Uterus (tissue), 3 donors: ENCODE measurements at regions not wholly inside any gene's neighbourhood (a gene's known extent, or its start where the extent isn't known, plus 50 kb on each side); places are given as distances from the start of the nearest gene placed in this dataset.
"Not testable (repeated sequence)": the region's sequence is repeated elsewhere in the genome, so short reads cannot be mapped to it uniquely, and the experiment has no call there.

Experiments
- DNase-seq, 2 donors: peaks; one replicate each; pipeline ENCODE4 v3.0.0-alpha.2; 2019 to 2020
- H3K27ac ChIP-seq, 2 donors: fragments of 200-600 bp; sonication (generic); 1 replicate in 1 of 2; 2 replicates in 1 of 2; pipeline ENCODE4 v1.5.1; 2016 to 2018
- H3K27me3 ChIP-seq, 2 donors: fragments of 200-600 bp; sonication (generic); one replicate each; pipeline ENCODE4 v1.5.1; 2018 to 2019; ENCODE audit warnings: control low read depth in 1 of 2
- H3K36me3 ChIP-seq, 2 donors: fragments of 200-600 bp; sonication (generic); one replicate each; pipeline ENCODE4 v1.5.1; 2019; ENCODE audit warnings: control low read depth in 1 of 2
- H3K4me1 ChIP-seq, 2 donors: fragments of 200-600 bp; sonication (generic); one replicate each; pipeline ENCODE4 v1.5.1; 2018 to 2019; ENCODE audit warnings: control low read depth in 1 of 2
- H3K4me3 ChIP-seq, 2 donors: fragments of 200-600 bp; sonication (generic); 1 replicate in 1 of 2; 2 replicates in 1 of 2; pipeline ENCODE4 v1.5.1; 2018 to 2019; ENCODE audit warnings: mild to moderate bottlenecking in 1 of 2
- H3K9me3 ChIP-seq, 2 donors: fragments of 200-600 bp; sonication (generic); one replicate each; pipeline ENCODE4 v1.5.1; 2019; ENCODE audit warnings: control low read depth in 1 of 2
- POLR2A ChIP-seq, 2 donors: fragments of 450-650 bp; IDR thresholded peaks; one replicate each; pipeline ENCODE4 v1.6.1; 2016; ENCODE audit warnings: antibody characterized with exemption in 2 of 2, mild to moderate bottlenecking in 1 of 2, moderate library complexity in 1 of 2
- intact Hi-C: fragments of 100-400 bp; cut with DNase I; formaldehyde crosslinking; loops from one replicate; pipeline ENCODE4 v1.15.1; 2023; ENCODE audit warnings: low total_unique reads
- TF ChIP-seq, protein P1 (sequence below), 4 experiments: fragments of 200-600 bp in 2 of 4; fragments of 450-650 bp in 2 of 4; sonication (generic) in 2 of 4; IDR thresholded peaks; one replicate each; pipeline ENCODE4 v1.5.1; 2016 to 2019; ENCODE audit warnings: antibody characterized with exemption in 4 of 4, mild to moderate bottlenecking in 2 of 4, moderate library complexity in 1 of 4
- donor health status: DM: yes; HTN: yes; CAD: no.

DNA sequence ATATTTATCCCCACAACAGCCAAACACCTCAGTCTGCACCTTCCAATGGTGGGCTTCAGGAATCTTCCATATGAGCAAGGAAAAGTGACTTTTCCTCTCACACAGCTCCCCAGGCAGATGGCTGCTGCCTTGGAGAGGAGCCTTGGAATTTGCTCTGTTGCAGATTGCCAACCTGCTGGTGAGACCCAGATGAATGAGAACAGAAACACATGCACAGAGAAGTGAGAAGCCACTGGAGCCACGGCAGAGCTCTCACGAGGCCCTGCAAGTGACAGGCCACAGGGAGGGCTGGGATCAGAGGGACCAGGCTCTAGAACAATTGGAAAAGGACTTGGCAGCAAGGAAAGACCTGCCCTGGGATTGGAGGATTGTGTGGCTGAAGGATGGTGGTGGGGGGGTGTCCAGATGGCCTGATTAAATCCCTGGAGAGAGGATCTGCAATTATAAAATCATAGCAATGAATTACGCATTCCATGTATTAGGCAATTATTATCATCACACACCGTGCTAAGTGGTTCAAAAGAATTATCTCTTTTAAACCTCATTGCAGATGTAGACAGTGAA, 84.9 kb upstream of the PWP1 start:
- TF ChIP-seq POLR2A (IDR thresholded peaks at IDR 0.05) = no peak
- TF ChIP-seq, protein P1, sequence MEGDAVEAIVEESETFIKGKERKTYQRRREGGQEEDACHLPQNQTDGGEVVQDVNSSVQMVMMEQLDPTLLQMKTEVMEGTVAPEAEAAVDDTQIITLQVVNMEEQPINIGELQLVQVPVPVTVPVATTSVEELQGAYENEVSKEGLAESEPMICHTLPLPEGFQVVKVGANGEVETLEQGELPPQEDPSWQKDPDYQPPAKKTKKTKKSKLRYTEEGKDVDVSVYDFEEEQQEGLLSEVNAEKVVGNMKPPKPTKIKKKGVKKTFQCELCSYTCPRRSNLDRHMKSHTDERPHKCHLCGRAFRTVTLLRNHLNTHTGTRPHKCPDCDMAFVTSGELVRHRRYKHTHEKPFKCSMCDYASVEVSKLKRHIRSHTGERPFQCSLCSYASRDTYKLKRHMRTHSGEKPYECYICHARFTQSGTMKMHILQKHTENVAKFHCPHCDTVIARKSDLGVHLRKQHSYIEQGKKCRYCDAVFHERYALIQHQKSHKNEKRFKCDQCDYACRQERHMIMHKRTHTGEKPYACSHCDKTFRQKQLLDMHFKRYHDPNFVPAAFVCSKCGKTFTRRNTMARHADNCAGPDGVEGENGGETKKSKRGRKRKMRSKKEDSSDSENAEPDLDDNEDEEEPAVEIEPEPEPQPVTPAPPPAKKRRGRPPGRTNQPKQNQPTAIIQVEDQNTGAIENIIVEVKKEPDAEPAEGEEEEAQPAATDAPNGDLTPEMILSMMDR (IDR thresholded peaks at IDR 0.05) = no peak
- no peak for DNase-seq
- no peak overlapping the region for H3K4me3 ChIP-seq
- H3K4me1 ChIP-seq = no peaks in the 10 kb centered on the region
- H3K9me3 ChIP-seq = no peaks in the 10 kb centered on the region
- no peaks in the 10 kb centered on the region for H3K27me3 ChIP-seq
- no peak overlapping the region for H3K27ac ChIP-seq
- no peaks in the 10 kb centered on the region for H3K36me3 ChIP-seq
- intact Hi-C loops = no loop called here

DNA sequence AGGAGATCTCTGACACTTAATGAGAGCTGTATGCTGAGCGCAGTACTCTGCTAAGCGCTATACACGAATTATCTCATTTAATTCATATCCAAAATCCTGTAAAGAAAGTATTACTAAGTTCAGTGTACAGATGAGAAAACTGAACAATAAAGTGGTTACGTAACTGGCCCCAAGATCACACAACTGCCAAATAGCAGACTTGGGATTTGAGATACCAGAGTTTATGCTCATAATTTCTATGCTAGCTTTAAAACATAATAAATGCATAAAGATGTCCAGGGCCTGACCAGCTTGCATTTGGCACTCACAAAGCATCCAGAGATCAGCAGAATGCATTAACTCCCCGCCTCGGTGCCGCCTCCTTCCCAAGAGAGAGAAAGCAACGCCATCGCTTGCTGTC, 83.2 kb upstream of the PWP1 start:
- H3K4me1 ChIP-seq = no peaks in the 10 kb centered on the region
- H3K9me3 ChIP-seq = no peaks in the 10 kb centered on the region
- no peak overlapping the region for H3K27ac ChIP-seq
- intact Hi-C loops = no loop called here
- no peaks in the 10 kb centered on the region for H3K36me3 ChIP-seq
- no peak for DNase-seq
- no peaks in the 10 kb centered on the region for H3K27me3 ChIP-seq
- TF ChIP-seq, protein P1 (IDR thresholded peaks at IDR 0.05) = no peak
- no peak for TF ChIP-seq POLR2A (IDR thresholded peaks at IDR 0.05)
- H3K4me3 ChIP-seq = no peak overlapping the region

DNA sequence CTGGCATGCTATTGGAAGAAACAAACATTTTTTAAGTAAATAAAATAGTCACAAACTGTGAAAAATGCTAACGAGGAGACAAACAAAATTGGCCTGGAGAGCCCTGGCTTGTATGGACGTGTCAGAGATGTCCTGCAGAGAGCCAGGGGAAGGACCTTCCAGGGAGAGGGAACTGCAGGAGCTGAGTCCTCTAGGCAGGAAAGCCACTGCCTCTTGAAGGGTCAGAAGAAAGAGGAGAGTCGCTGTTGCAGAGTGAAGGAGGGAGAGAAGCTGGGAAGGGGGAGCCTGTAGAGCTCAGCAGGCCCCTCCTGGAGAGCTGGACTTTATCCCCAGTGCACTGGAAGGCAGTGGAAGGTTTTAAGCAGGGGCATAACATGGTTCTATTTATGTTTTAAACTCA, 80.3 kb upstream of the PWP1 start:
- TF ChIP-seq POLR2A (IDR thresholded peaks at IDR 0.05) = no peak
- TF ChIP-seq, protein P1 (IDR thresholded peaks at IDR 0.05) = no peak
- H3K9me3 ChIP-seq = no peaks in the 10 kb centered on the region
- no peaks in the 10 kb centered on the region for H3K4me1 ChIP-seq
- H3K36me3 ChIP-seq = no peaks in the 10 kb centered on the region
- intact Hi-C loops = no loop called here
- H3K4me3 ChIP-seq = no peak overlapping the region
- DNase-seq = no peak
- no peak overlapping the region for H3K27ac ChIP-seq
- H3K27me3 ChIP-seq = no peaks in the 10 kb centered on the region

DNA sequence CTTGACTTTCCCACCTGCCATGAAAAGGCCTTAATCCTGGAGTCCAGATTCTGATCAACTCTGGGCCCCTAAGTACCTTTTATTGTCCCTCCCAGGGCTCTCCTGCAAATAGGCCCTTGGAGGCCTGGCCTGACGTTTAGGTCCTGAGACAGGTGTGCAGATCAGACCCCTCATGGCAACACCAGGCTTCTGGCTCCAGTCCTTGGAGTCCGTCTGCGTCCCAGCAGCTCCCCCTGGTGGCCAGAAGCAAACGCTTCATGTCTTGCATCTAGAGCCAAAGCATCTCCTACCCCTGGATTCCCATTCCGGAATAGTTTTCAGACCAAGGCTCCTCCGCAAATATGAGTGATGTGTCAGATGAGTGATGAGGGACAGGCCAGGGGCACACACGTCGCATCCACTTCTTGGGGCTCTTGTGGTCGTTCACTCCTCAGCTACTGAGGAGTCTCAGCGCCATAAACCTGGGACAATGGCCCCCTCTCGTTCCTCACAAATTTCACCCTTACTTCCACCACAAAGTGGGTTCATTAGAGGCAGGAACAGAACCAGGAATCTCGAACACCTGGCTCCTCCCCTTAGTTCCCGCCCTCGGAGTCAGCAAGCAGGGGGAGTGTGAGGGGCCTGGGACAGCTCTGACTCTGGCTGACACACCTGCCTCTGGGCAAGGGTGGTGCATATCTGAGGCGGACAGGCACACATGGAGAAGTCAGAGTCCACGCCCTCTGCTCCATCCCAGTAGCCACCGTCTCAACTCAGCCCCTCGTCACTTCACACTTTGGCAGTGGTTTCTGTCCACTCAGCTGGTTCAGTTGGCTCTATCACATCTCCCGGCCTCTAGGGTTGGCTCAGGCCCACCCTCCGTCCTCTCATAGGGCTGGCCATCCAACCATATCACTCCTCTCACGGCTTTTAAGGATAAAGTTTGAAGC, 77.9 kb upstream of the PWP1 start:
- Histone ChIP-seq H3K4me3 (no peak overlapping the region), H3K27ac (no peak overlapping the region), H3K36me3 (no peaks in the 10 kb centered on the region), H3K9me3 (no peaks in the 10 kb centered on the region), H3K4me1 (no peaks in the 10 kb centered on the region), H3K27me3 (no peaks in the 10 kb centered on the region)
- DNase-seq = peak; percentile 49 to 50
- TF ChIP-seq POLR2A (IDR thresholded peaks at IDR 0.05) = no peak
- TF ChIP-seq, protein P1 (IDR thresholded peaks at IDR 0.05) = peak; percentile 55 to 73 (median 66)
- intact Hi-C loops = no loop called here

DNA sequence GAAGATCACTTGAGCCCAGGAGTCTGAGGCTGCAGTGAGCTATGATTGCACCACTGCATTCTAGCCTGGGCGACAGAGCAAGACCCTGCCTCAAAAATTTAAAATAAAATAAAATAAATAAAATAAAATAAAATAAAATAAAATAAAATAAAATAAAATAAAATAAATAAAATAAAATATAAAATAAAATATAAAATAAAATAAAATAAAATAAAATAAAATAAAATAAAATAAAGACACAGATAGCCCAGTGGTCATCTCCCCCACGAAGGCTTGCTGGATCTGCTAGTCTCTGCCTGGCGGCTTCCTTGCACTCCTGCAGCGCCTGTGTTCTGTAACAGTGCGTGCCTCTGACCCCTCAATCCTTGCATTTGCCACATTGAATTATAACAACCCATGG, 76.8 kb upstream of the PWP1 start:
- H3K4me1 ChIP-seq, H3K27me3 ChIP-seq, H3K9me3 ChIP-seq, intact Hi-C loops, H3K4me3 ChIP-seq, H3K36me3 ChIP-seq, H3K27ac ChIP-seq, DNase-seq: not testable (repeated sequence)
